NT2/D1 (cell line): ENCODE measurements at regions not wholly inside any gene's neighbourhood (a gene's known extent, or its start where the extent isn't known, plus 50 kb on each side); places are given as distances from the start of the nearest gene placed in this dataset.

ENCODE experiments used
- YY1 ChIP-seq: IDR thresholded peaks from 2 replicates; pipeline ENCODE4 v1.6.1; 2011; ENCODE audit not compliant: insufficient read length, insufficient read depth
- ZNF274 ChIP-seq: IDR thresholded peaks from 2 replicates; pipeline ENCODE4 v1.6.1; 2011; ENCODE audit warnings: mild to moderate bottlenecking, low read depth, low read length

- TF ChIP-seq ZNF274 = no peak
- no peak for TF ChIP-seq YY1
Measured at GRCh38 chr6:26268659-26269402, 96.2 kb upstream of the BTN3A2 start.
